Colonic mucosa (tissue), 4 donors: ENCODE measurements at regions not wholly inside any gene's neighbourhood (a gene's known extent, or its start where the extent isn't known, plus 50 kb on each side); places are given as distances from the start of the nearest gene placed in this dataset.
"Not testable (repeated sequence)": the region's sequence is repeated elsewhere in the genome, so short reads cannot be mapped to it uniquely, and the experiment has no call there.

Experiments
- DNase-seq: peaks from one replicate; pipeline ENCODE4 v3.0.0-alpha.2; 2020
- H3K27ac ChIP-seq: fragments of 200-600 bp; one replicate; pipeline ENCODE4 v1.8.0; 2021
- H3K27me3 ChIP-seq: fragments of 200-600 bp; one replicate; pipeline ENCODE4 v1.8.0; 2021
- H3K36me3 ChIP-seq: fragments of 200-600 bp; one replicate; pipeline ENCODE4 v1.8.0; 2021
- H3K4me1 ChIP-seq: fragments of 200-600 bp; one replicate; pipeline ENCODE4 v1.8.0; 2021; ENCODE audit warnings: mild to moderate bottlenecking
- H3K4me3 ChIP-seq: fragments of 200-600 bp; one replicate; pipeline ENCODE4 v1.8.0; 2021
- H3K9ac ChIP-seq, 2 donors: one replicate each; pipeline ENCODE4 v1.7.0; 2013; ENCODE audit warnings: control low read depth in 2 of 2, low read depth in 2 of 2, low read length in 2 of 2
- H3K9me3 ChIP-seq: fragments of 200-600 bp; one replicate; pipeline ENCODE4 v1.8.0; 2021
- CTCF ChIP-seq: fragments of 200-600 bp; IDR thresholded peaks from one replicate; pipeline ENCODE4 v1.8.0; 2022; ENCODE audit warnings: antibody characterized with exemption, mild to moderate bottlenecking
- intact Hi-C: fragments of 100-400 bp; cut with DNase I; formaldehyde crosslinking; loops from one replicate; pipeline ENCODE4 v1.14.1; 2022
- donor health status: healthy.
- donor health status: DM: no; HTN: no; CAD: no.
- donor health status: DM: no; HTN: no; CAD: no.

- Histone ChIP-seq H3K9ac (no peak overlapping the region), H3K27ac (no peak overlapping the region), H3K4me1 (no peaks in the 10 kb centered on the region), H3K27me3 (no peaks in the 10 kb centered on the region), H3K9me3 (no peaks in the 10 kb centered on the region), H3K36me3 (no peaks in the 10 kb centered on the region), H3K4me3 (no peak overlapping the region)
- intact Hi-C loops = no loop called here
- DNase-seq = no peak
- TF ChIP-seq CTCF = no peak
Measured at GRCh38 chr2:47295131-47295980, 73.8 kb upstream of the EPCAM start.

- Histone ChIP-seq H3K4me1 (no peaks in the 10 kb centered on the region), H3K9ac (no peak overlapping the region), H3K4me3 (no peak overlapping the region), H3K36me3 (no peaks in the 10 kb centered on the region), H3K9me3 (no peaks in the 10 kb centered on the region), H3K27ac (no peak overlapping the region), H3K27me3 (no peaks in the 10 kb centered on the region)
- intact Hi-C loops = no loop called here
- no peak for DNase-seq
- no peak for TF ChIP-seq CTCF
Measured at GRCh38 chr2:47293976-47294375, 75.1 kb upstream of the EPCAM start.

GRCh38 chr2:47288864-47289263 lies 80.2 kb upstream of the EPCAM start:
- no peak for TF ChIP-seq CTCF
- Histone ChIP-seq H3K4me3 (no peak overlapping the region), H3K27ac (no peak overlapping the region), H3K4me1 (no peaks in the 10 kb centered on the region), H3K9ac (no peak overlapping the region), H3K27me3 (no peaks in the 10 kb centered on the region), H3K9me3 (no peaks in the 10 kb centered on the region), H3K36me3 (no peaks in the 10 kb centered on the region)
- intact Hi-C loops = no loop called here
- DNase-seq = no peak

DNA sequence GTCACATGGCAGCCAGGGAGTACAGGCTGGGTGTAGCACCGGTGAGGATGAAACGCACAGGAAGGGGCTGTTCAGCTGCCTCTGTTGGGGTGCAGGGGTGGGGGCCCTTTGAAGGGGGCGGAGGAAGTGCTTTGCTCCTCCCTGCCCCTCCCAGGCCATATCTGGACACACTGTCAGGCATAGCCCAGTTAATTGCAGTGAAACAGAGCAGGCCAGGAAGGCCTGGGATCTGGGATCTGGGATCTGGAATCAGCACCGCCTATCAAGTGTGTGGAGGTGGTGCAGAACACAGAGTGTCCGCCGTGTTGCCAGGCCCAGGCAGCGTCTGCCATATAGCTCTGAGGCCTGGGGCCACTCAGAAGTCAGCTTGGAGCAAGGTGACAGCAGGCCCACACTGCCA lies 85.5 kb upstream of the EPCAM start:
- Histone ChIP-seq H3K9me3 (no peaks in the 10 kb centered on the region), H3K27me3 (no peaks in the 10 kb centered on the region), H3K4me3 (no peak overlapping the region), H3K27ac (no peak overlapping the region), H3K9ac (no peak overlapping the region), H3K4me1 (no peaks in the 10 kb centered on the region), H3K36me3 (no peaks in the 10 kb centered on the region)
- no peak for TF ChIP-seq CTCF
- intact Hi-C loops = no loop called here
- no peak for DNase-seq

GRCh38 chr2:47282621-47283272 lies 86.4 kb upstream of the EPCAM start:
- H3K36me3 ChIP-seq = no peaks in the 10 kb centered on the region
- H3K27me3 ChIP-seq = no peaks in the 10 kb centered on the region
- no peak for DNase-seq
- no peak overlapping the region for H3K4me3 ChIP-seq
- H3K9ac ChIP-seq = no peak overlapping the region
- no peak for TF ChIP-seq CTCF
- no peaks in the 10 kb centered on the region for H3K4me1 ChIP-seq
- H3K9me3 ChIP-seq = no peaks in the 10 kb centered on the region
- H3K27ac ChIP-seq = no peak overlapping the region
- intact Hi-C loops = no loop called here

DNA sequence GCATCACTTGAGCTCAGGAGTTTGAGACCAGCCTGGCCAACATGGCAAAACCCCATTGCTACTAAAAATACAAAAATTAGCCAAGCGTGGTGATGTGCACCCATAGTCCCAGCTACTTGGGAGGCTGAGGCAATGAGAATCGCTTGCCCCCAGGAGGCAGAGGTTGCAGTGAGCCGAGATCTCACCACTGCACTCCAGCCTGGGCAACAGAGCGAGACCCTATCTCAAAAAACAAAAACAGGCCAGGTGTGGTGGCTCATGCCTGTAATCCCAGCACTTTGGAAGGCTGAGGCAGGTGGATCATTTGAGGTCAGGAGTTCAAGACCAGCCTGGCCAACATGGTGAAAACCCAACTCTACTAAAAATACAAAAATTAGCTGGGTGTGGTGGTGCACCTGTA lies 89.6 kb upstream of the EPCAM start:
- H3K27ac ChIP-seq, H3K4me3 ChIP-seq, H3K4me1 ChIP-seq, DNase-seq, H3K9ac ChIP-seq, intact Hi-C loops, H3K9me3 ChIP-seq, H3K36me3 ChIP-seq, H3K27me3 ChIP-seq: not testable (repeated sequence)
